Gastrocnemius medialis (tissue), 4 donors: ENCODE measurements at regions not wholly inside any gene's neighbourhood (a gene's known extent, or its start where the extent isn't known, plus 50 kb on each side); places are given as distances from the start of the nearest gene placed in this dataset.

Experiments used
- POLR2A ChIP-seq, 2 donors: fragments of 450-650 bp; IDR thresholded peaks; one replicate each; pipeline ENCODE4 v1.6.1; 2017; ENCODE audit warnings: antibody characterized with exemption in 2 of 2, mild to moderate bottlenecking in 2 of 2, moderate library complexity in 2 of 2
- TF ChIP-seq, protein P1 (sequence below), 5 experiments: fragments of 450-650 bp in 3 of 5; fragments of 200-600 bp in 2 of 5; sonication (generic) in 2 of 5; IDR thresholded peaks in 4 of 5; conservative IDR thresholded peaks in 1 of 5; 1 replicate in 4 of 5; 2 replicates in 1 of 5; pipeline ENCODE4 v1.5.1; 2016 to 2019; ENCODE audit warnings: antibody characterized with exemption in 5 of 5, mild to moderate bottlenecking in 3 of 5, moderate library complexity in 3 of 5

DNA sequence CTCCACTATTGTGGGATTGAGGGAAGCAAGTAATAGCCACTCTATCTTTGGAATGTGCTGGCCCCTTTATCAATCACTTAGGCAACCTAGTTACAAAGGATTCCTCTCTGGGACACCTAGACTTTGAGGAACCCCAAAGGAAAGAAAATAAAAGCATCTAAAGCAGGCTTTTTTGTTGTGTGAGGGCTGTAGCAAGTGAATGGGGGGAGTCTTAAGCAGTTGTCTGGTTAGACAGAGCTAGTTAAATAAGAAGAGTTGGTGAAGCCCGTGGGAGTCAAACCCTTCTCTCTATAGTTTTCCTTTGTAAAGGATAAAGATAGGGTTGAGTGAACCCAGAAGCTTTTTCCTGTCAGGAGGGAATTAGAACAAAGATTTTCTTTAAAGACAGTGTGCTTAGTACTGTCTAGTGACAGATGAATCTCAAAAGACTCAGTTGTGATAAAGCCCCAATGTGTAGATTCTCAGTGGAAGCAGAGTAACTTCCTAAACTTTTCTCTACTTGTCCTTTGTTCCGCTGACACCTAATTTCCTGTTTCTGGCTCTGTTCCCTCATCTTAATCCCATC lies 63.3 kb downstream of the HDGFL1 start:
- TF ChIP-seq, protein P1, sequence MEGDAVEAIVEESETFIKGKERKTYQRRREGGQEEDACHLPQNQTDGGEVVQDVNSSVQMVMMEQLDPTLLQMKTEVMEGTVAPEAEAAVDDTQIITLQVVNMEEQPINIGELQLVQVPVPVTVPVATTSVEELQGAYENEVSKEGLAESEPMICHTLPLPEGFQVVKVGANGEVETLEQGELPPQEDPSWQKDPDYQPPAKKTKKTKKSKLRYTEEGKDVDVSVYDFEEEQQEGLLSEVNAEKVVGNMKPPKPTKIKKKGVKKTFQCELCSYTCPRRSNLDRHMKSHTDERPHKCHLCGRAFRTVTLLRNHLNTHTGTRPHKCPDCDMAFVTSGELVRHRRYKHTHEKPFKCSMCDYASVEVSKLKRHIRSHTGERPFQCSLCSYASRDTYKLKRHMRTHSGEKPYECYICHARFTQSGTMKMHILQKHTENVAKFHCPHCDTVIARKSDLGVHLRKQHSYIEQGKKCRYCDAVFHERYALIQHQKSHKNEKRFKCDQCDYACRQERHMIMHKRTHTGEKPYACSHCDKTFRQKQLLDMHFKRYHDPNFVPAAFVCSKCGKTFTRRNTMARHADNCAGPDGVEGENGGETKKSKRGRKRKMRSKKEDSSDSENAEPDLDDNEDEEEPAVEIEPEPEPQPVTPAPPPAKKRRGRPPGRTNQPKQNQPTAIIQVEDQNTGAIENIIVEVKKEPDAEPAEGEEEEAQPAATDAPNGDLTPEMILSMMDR (IDR thresholded peaks at IDR 0.05 in 4 of 5, conservative IDR thresholded peaks at IDR 0.05 in 1 of 5), result no peak
- TF ChIP-seq POLR2A (IDR thresholded peaks at IDR 0.05), result no peak
